HPDE6-E6E7 (cell line): ENCODE measurements at regions not wholly inside any gene's neighbourhood (a gene's known extent, or its start where the extent isn't known, plus 50 kb on each side); places are given as distances from the start of the nearest gene placed in this dataset.

Source experiments
- DNase-seq: peaks from one replicate; pipeline ENCODE4 v3.0.0; 2011; ENCODE audit warnings: missing footprints; ENCODE audit errors: extremely low spot score

DNA sequence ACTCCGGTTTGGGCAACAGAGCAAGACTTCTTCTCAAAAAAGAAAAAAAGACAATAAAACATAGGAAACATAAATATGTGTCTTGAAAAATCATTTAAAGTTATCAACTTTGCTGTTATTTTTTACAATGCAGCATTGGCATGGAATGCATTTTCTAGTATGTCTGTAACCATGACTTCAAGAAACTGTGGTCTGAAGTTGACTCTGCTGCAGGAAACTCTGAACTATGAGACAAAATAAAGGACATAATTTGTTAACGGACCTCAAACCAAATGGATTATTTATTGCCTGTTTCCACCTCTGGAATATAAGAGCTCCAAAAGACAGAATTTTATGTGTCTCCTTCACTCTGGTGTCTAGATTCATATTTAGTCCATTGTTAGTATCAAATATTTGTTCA lies 79.1 kb downstream of the TRIB2 start:
- no peak for DNase-seq

- DNase-seq = no peak
Measured at GRCh38 chr2:12796657-12797056, 79.9 kb downstream of the TRIB2 start.

GRCh38 chr2:12797815-12798214 lies 81.1 kb downstream of the TRIB2 start:
- no peak for DNase-seq

DNA sequence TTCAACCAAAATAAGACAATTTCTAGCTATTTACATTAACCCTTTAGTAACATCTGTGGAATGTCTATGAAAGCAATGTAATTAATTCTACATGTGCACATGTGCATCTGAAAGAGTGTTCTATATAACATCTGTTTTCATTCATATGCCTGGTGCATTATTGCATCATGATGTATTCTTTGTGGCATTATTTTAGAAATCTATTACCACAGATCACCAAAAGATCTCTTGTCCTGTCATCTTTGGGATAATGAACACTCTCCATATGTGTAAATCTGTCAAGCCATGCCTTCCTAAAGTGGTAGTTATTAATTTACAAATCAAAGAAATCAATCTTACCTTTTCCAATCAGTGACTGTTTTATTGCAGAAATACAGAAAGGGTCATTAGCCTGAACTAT lies 86.9 kb downstream of the TRIB2 start:
- no peak for DNase-seq

DNA sequence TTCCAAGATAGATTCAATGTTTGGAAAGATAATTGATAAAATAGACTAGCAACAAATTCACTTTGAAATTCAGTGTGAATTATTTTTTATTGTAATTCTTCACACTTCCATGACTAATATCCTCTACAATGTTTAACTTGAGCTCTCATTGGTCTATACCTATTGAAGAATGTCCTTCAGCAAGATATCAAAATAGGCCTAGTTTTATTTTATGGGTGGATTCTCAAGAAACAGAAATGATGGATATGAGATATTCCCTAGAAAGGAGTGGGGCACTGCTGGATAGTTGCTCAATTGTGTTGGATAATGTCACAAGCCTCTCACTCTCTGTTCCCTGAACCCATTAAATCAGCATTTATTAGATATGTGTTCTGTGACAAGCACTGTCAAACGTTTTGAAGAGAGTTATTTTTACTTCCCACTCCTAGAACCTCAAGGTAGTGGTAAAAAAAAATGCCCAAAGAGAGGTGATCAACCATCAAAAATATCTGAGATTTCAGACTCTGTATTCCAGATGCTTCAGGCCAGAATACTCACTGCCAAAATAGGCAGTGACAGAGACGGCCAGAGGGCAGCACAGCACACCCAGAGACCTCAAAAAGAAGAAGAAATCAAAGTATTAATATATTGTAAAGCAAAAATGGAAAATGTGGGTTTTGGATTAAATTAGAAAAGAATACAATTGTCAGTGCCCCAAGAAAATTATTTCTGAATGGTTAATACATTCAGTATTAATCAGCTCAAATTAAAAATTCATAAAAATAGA lies 87.5 kb downstream of the TRIB2 start:
- no peak for DNase-seq

- no peak for DNase-seq
Measured at GRCh38 chr2:12805033-12805432, 88.3 kb downstream of the TRIB2 start.

- DNase-seq = no peak
Measured at GRCh38 chr2:12806549-12807242, 90.0 kb downstream of the TRIB2 start.

GRCh38 chr2:12807907-12808810 lies 91.4 kb downstream of the TRIB2 start:
- DNase-seq = no peak

DNA sequence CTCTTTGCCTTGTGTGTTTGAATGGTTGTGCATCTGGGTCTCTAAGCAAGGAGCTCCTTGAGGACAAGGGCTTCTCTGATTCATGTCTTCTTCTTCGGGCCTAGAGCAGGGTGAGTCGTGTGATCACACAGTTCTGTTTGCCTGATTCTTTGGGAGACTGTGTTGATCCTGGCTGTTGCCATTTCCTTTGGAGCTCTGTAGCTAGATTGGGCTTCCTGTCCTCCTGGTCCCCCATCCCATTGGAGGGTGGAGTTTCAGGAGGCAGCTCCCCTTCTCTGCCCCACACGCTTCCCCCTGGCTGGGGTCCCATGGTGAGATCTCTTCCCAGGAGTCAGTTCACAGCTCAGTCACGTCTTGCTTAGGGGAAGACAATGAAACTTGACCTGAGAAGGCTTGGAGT lies 92.8 kb downstream of the TRIB2 start:
- DNase-seq = no peak

DNA sequence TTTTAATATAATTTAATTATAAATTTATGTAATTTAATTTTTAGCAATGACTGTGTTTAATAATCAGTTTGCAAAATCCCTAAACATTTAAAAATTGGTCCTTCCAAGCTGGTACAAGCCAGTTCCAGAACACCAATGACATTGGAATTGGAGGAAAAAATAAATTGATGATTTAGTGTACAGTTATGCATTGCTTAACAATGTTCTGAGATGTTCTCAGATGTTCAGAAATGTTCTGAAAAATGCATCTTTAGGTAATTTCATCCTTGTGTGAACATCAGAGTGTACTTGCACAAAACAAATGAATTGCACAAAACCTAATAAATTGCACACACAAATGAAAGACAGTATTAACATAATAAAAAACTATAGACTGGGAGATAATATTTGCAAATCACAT lies 95.2 kb downstream of the TRIB2 start:
- DNase-seq = no peak

DNA sequence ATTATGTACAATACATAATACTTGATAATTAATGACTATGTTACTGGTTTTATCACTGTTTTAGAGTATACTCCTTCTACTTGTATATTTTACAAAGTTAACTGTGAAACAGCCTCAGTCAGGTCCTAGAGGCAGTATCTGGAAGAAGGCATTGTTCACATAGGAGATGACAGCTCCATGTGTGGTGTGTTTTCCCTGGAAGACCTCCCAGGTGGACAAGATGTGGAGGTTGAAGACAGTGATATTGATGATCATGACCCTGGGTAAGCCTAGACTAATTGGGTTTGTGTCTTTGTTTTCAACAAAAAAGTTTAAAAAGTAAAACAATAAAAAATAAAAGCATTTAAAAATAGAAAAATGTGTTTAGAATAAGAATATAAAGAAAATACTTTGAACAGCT lies 96.4 kb downstream of the TRIB2 start:
- DNase-seq = no peak

- peak; percentile 57 for DNase-seq
Measured at GRCh38 chr2:12816379-12817306, 99.9 kb downstream of the TRIB2 start.

DNA sequence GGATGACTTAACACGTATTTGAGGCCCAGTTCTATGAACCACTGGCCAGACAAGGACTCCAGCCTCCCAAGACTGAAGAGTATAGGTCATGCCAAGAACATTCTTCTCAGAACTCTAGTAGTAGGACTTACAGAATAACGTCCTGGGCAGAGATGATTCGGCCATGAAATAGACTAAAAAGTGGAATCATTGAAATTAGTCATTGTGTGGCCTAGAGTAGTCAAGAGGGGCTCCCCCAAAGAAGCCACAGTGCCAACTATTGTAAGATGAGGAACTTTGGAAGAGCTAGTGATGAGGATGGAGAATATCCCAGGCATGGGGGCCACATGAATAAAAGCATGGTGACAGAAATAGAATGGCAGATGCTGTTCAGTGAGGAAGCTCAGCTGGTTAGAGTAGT lies 101.1 kb downstream of the TRIB2 start:
- DNase-seq = no peak

GRCh38 chr2:12818416-12819102 lies 101.8 kb downstream of the TRIB2 start:
- no peak for DNase-seq

GRCh38 chr2:12819103-12819475 lies 102.4 kb downstream of the TRIB2 start:
- peak; percentile 47 for DNase-seq

DNA sequence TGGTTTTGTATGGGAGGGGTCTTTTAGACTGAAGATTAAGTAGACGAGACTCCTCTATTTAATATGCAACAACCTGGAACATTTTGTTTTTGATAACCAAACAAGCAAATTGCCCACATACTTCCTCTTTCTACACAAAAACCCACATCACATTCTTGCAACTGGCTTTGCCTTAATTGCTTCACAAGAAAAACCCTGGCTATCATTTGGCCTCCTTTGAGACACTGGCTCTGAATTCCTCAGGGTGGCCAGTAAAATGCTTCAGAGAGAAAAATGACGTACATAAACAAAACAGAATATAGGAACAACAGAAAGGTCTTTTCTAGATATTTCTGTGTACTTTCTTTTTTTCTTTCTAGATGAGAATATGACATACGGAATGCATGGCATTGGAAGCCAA lies 103.0 kb downstream of the TRIB2 start:
- no peak for DNase-seq

DNA sequence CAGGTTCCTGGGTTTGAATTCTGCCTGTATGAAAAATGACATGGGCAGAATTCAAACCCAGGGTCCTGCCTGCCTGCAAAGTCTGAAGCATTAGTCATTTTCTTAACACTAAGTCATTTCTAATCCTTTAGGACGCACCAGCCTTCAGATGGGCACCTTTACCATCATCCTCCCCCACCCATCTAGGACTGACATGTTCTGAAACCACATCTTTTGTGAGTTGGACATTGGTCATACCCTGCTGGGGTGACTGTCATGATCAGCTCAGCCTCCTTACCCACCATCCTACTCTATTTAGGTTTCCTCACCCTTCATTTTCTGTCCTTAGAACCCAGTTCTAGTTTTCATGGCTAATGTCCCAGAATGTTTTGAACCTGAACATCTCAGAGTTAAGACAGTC lies 104.9 kb downstream of the TRIB2 start:
- no peak for DNase-seq

DNA sequence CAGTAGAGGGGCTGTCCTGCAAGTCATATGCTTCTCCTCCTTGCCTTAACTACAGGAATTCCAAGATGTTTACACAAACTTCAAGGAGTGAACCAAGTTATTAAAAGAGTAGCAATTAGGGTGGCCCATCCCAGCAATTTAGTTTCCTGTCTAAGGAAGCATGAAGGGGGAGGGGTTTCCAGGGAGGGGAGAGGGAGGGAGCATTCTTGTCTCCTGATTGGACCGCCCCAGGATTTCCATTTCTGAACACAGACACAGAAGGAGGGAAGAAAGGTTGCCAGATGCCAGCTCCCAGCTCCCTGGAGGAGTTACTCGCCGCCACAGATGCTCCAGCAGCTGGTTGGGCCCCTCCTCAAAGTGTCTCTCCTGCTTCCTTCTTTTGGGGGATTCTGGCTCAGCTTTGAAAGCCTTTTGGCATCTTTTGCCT lies 107.6 kb downstream of the TRIB2 start:
- DNase-seq = no peak

DNA sequence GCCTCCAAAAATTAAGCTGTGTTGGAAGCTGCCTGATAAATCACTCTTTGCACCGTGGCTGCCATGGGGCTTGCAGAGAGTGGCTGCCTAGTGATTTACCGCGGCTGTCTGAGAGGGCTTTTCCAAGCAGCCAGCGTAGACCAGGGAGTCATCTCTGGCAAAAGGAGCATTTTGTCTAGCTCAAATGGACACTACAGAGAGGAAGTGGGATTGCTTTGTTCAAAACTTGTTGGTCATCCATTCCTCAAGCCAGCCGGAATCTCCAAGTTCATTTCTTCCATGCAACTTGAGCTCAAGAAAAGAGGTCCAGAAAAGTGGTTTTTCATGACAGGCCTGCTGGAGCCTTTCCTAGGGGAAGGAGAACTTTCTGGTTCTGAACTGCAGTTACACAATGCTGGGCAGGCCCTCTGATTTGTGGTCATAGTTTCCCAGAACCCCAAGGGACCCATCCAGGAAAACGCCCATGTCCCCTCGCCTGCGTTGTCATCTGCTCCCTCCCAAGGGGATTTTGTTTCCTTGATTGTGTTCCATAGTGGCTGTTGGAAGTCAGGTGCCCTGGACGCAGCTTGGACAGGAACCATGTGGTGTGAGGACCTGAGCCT lies 108.1 kb downstream of the TRIB2 start:
- no peak for DNase-seq

- no peak for DNase-seq
Measured at GRCh38 chr2:12826781-12827180, 110.0 kb downstream of the TRIB2 start.
